ENCODE measurements at regions not wholly inside any gene's neighbourhood (a gene's known extent, or its start where the extent isn't known, plus 50 kb on each side); places are given as distances from the start of the nearest gene placed in this dataset.

DNA sequence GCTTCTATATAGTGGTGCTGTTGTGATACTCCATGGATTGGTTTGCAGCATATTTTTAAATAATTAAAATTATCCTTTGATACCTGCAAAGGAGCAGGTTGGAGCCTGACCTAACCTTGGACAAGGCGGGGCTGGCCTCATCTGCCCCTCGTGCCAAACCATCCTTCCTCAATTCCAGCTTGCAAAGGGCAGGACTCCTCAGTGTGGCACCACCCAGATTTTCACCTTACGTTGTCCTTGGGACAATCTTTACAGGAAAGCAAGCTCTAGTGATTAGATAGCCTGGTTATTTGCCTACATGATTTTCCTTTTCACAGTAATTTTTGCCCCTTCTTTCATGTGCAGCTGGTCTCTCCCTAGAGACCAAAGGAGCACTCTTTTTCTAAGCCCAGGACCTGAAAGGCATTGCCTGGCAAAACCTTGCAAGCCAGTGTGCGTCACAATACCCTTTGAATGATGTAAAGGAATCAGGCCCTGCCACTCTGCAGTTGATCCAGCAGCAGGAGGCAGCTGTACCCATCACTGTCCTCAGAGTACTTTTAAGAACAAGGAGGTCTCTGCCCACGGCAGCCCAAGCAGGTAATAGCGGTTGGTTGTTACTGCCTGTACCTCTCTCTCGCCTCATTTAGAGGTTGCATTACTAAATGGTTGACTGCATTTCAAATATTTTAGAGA, 99.4 kb downstream of the ADSS2 start:
- no peak for DNase-seq

DNA sequence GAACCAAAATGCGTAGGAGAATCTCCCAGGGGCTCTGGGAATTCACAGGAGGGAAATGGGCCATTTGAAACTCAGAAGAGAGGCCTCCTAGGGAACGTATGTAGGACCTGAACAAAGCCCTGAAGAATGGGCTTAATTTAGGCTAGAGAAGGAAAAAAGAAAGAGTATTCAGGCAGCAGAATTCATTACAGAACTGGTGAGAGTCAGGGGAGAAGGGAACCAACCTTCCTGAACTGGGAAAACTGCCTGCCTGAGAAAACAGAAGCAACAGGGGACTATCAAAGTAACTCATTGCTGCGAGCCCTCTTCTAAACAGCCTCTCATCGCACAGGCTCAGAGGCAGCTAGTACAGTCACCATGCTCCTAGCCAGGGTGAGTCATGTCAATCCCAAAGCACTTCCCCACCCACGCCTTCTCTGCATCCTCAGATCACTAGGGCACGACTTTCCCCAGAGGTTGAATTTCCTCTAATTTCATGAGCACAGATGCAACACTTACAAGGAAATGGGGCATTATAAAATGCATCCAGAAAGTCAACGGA, 98.1 kb downstream of the ADSS2 start:
- peak; percentile 93 for DNase-seq

- no peak for DNase-seq
Measured at GRCh38 chr1:244354810-244355278, 96.9 kb downstream of the ADSS2 start.

DNA sequence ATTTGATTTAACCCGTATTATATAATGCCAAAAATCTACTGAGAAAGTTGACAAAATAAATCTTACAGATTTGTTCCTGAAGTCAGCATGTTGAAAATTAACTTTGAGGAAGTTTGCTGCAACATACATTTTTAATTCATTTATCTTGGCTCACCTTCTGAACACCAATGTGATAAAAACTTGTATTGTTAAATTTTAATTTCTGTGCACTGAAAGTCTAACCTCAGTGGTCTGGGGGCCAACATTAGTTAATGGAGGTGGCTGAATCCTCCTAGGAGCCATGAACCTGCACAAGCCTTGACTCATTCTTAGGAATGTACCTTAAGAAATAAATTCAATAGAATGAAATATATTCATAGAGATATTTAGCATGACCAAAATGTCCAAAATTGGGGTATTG, 95.3 kb downstream of the ADSS2 start:
- DNase-seq: no peak
